ENCODE measurements at regions not wholly inside any gene's neighbourhood (a gene's known extent, or its start where the extent isn't known, plus 50 kb on each side); places are given as distances from the start of the nearest gene placed in this dataset.

- Histone ChIP-seq H2BK120ac (replicated peaks; ENCODE audit: low read depth, low read length) (no peak overlapping the region), H3K27me3 (replicated peaks in 1 of 4; ENCODE audit: control insufficient read depth in 3 of 4, extremely low read depth in 1 of 4, insufficient read depth in 3 of 4, low read length in 3 of 4) (no peaks in the 10 kb centered on the region), H3K4ac (replicated peaks; ENCODE audit: insufficient read length, low read depth, low read length) (no peak overlapping the region), H3K79me2 (ENCODE audit: control insufficient read depth in 1 of 2, insufficient read depth in 2 of 2, low read length in 2 of 2) (no peaks in the 10 kb centered on the region), H3K4me2 (ENCODE audit: insufficient read depth in 1 of 2, low read depth in 2 of 2, low read length in 2 of 2) (no peak overlapping the region), H3K56ac (replicated peaks; ENCODE audit: insufficient read length, low read depth, low read length) (no peak overlapping the region), H3K9ac (replicated peaks in 1 of 4; ENCODE audit: extremely low read depth in 1 of 4, low read depth in 3 of 4, low read length in 3 of 4) (no peak overlapping the region), H2AK5ac (ENCODE audit: low read depth, low read length) (no peak overlapping the region), H3K36me3 (ENCODE audit: control insufficient read depth in 2 of 4, insufficient read depth in 4 of 4, low read length in 3 of 4) (no peaks in the 10 kb centered on the region), H3K79me1 (ENCODE audit: low read depth, low read length) (no peaks in the 10 kb centered on the region), H2AFZ (ENCODE audit: low read length) (no peak overlapping the region), H4K5ac (ENCODE audit: insufficient read length, low read depth, low read length) (no peak overlapping the region), H3K14ac (ENCODE audit: insufficient read length) (no peak overlapping the region), H2BK15ac (ENCODE audit: low read length) (no peak overlapping the region), H4K8ac (ENCODE audit: extremely low read depth, insufficient read depth, low read length) (no peak overlapping the region), H3K18ac (ENCODE audit: extremely low read depth, low read length) (no peak overlapping the region), H2BK5ac (ENCODE audit: low read depth, low read length) (no peak overlapping the region), H2BK12ac (ENCODE audit: low read depth, low read length) (no peak overlapping the region), H3K23ac (ENCODE audit: insufficient read length) (no peak overlapping the region), H3K27ac (ENCODE audit: low read depth, low read length) (no peak overlapping the region), H3K23me2 (ENCODE audit: low read depth, low read length) (no peaks in the 10 kb centered on the region), H3K9me3 (ENCODE audit: insufficient read depth in 2 of 2, low read depth in 1 of 2, low read length in 1 of 2) (no peaks in the 10 kb centered on the region), H3K4me3 (ENCODE audit: extremely low read depth in 1 of 4, insufficient read depth in 2 of 4, low read depth in 3 of 4, low read length in 4 of 4) (no peak overlapping the region), H2BK20ac (ENCODE audit: low read length) (no peak overlapping the region), H4K91ac (replicated peaks; ENCODE audit: insufficient read length, low read length) (no peak overlapping the region), H3K4me1 (replicated peaks in 1 of 4; ENCODE audit: control insufficient read depth in 3 of 4, insufficient read depth in 4 of 4, low read length in 3 of 4) (no peaks in the 10 kb centered on the region), H4K20me1 (replicated peaks in 1 of 2; ENCODE audit: control insufficient read depth in 1 of 2, insufficient read depth in 2 of 2, low read length in 2 of 2) (no peaks in the 10 kb centered on the region)
- FAIRE-seq (no peak), DNase-seq (ENCODE audit: low read depth in 1 of 2, low spot score in 2 of 2) (no peak)
- WGBS, 2 experiments (ENCODE audit: extremely low coverage in 1 of 2, insufficient coverage in 1 of 2, insufficient read length in 1 of 2, insufficient replicate concordance in 2 of 2, low coverage in 1 of 2, low lambda C conversion rate in 2 of 2, missing lambda C conversion rate in 1 of 2), result 78% methylated on average over 4 of the region's 4 CpGs; no CpG with 5 or more reads in 1 of the 2 experiments
- TF ChIP-seq GTF2F1 (IDR thresholded peaks at IDR 0.05; ENCODE audit: borderline replicate concordance, low read depth, low read length), result no peak
- no peak for TF ChIP-seq PHF8 (conservative IDR thresholded peaks at IDR 0.05; ENCODE audit: low read depth, low read length)
- no peak for TF ChIP-seq MAFK (IDR thresholded peaks at IDR 0.05; ENCODE audit: low read depth, low read length)
- TF ChIP-seq CBX5 (IDR thresholded peaks at IDR 0.05; ENCODE audit: low read depth, low read length), result no peak
- TF ChIP-seq POLR2A (IDR thresholded peaks at IDR 0.05; ENCODE audit: control extremely low read depth in 1 of 2, low read depth in 2 of 2, low read length in 2 of 2), result no peak
- no peak for TF ChIP-seq CEBPB (IDR thresholded peaks at IDR 0.05; ENCODE audit: low read depth, low read length)
- no peak for TF ChIP-seq TBP (IDR thresholded peaks at IDR 0.05; ENCODE audit: low read depth, low read length)
- TF ChIP-seq SRF (IDR thresholded peaks at IDR 0.05; ENCODE audit: low read depth, low read length), result no peak
- ChIA-PET POLR2A (ENCODE audit: partially characterized antibody) (no interaction called here), CTCF (ENCODE audit: partially characterized antibody) (interaction anchor here (0.9 to 1.3 kb wide), 4 partner anchors 12 to 434 kb away, joined by 3 read pairs; no protein-coding TSS in a partner anchor)
Observed at GRCh38 chr13:30147015-30147414, 160.3 kb downstream of the KATNAL1 start.
